Sigmoid colon (tissue), 6 donors: ENCODE measurements at regions not wholly inside any gene's neighbourhood (a gene's known extent, or its start where the extent isn't known, plus 50 kb on each side); places are given as distances from the start of the nearest gene placed in this dataset.

Experiments
- DNase-seq: peaks from one replicate; pipeline ENCODE4 v3.0.0-alpha.2; 2019
- H3K27ac ChIP-seq, 4 donors: fragments of 200-600 bp; sonication (generic); one replicate each; pipeline ENCODE4 v1.5.1; 2016 to 2019; ENCODE audit warnings: mild to moderate bottlenecking in 1 of 4
- H3K27me3 ChIP-seq, 3 donors: fragments of 200-600 bp; sonication (generic); one replicate each; pipeline ENCODE4 v1.5.1; 2019; ENCODE audit warnings: mild to moderate bottlenecking in 1 of 3
- H3K36me3 ChIP-seq, 4 donors: fragments of 200-600 bp; sonication (generic); one replicate each; pipeline ENCODE4 v1.5.1; 2016 to 2019
- H3K4me1 ChIP-seq, 4 donors: fragments of 200-600 bp; sonication (generic); one replicate each; pipeline ENCODE4 v1.5.1; 2017 to 2019
- H3K4me3 ChIP-seq, 4 donors: fragments of 200-600 bp; sonication (generic); one replicate each; pipeline ENCODE4 v1.5.1; 2017 to 2019; ENCODE audit warnings: mild to moderate bottlenecking in 2 of 4, moderate library complexity in 1 of 4
- H3K9me3 ChIP-seq, 4 donors: fragments of 200-600 bp in 3 of 4; sonication (generic) in 3 of 4; one replicate each; pipeline versions ENCODE4 v1.5.1 to v1.6.1; 2013 to 2019
- EP300 ChIP-seq, 4 donors: sonication (generic); formaldehyde crosslinking; IDR thresholded peaks; one replicate each; pipeline ENCODE4 v1.6.1; 2017; ENCODE audit warnings: antibody characterized with exemption in 4 of 4
- POLR2A ChIP-seq, 2 donors: fragments of 450-650 bp; IDR thresholded peaks; one replicate each; pipeline ENCODE4 v1.6.1; 2016; ENCODE audit warnings: antibody characterized with exemption in 2 of 2, mild to moderate bottlenecking in 2 of 2, moderate library complexity in 2 of 2
- POLR2AphosphoS5 ChIP-seq, 4 donors: sonication (generic); formaldehyde crosslinking; IDR thresholded peaks; one replicate each; pipeline ENCODE4 v1.6.1; 2017; ENCODE audit warnings: antibody characterized with exemption in 4 of 4
- WGBS, 2 donors: extraction: QIAGEN DNeasy Blood & Tissue Kit; methylation state at CpG; one replicate each; pipeline ENCODE4 v1.1.7; 2013; 5-methylcytosine and 5-hydroxymethylcytosine counted together
- intact Hi-C: fragments of 100-400 bp; cut with DNase I; formaldehyde crosslinking; loops from one replicate; pipeline ENCODE4 v1.15.1; 2023
- TF ChIP-seq, protein P1 (sequence below), 4 experiments: fragments of 450-650 bp in 3 of 4; fragments of 200-600 bp in 1 of 4; IDR thresholded peaks; one replicate each; pipeline ENCODE4 v1.5.1; 2016 to 2019; ENCODE audit warnings: antibody characterized with exemption in 4 of 4, mild to moderate bottlenecking in 3 of 4, moderate library complexity in 2 of 4
- donor health status: healthy with polysubstance abuse.
- donor health status: healthy.

DNA sequence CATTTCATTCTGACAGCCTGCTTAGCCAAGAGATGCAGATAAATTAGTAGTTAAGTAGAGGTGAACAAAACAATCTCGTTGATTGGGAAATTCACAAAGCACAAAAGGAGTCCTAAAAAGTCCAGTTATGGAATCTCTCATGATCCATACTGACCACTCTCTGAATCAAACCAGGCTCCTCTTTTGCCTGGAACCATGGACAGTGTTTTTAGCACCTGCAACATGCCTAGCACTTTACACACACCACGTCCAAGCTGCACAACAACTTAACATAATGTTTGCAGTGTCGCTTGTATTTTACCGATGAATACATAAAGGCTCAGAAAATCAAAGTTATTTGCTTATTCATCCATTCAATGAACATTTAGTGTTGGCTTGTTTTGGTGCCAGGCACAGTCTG is 101.8 kb upstream of the ST8SIA2 start:
- 73 to 82% methylated on average over 4 of the region's 4 CpGs for WGBS, 2 donors
- DNase-seq = no peak
- no peak overlapping the region for H3K27ac ChIP-seq

DNA sequence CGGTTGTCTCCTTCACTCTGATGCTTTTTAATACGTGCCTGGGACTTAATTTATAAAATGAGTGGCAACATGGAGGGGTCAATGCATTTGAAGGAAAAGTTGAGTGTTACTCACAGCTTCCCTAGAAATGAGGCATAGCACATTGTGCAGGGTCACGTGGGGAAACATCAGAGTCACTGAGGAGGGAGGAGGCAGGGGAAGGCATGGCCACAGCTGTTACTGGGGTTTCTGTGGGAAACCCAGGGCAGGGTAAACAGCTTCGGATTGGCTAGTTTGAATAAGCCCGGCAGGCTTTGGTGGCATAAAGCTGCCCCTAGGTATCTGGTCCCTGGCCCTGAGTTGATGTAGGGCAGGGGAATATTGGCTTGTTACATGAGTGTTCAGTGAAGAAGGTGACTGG is 98.9 kb upstream of the ST8SIA2 start:
- DNase-seq = no peak
- WGBS, 2 donors = 41 to 43% methylated on average over 5 of the region's 5 CpGs
- Histone ChIP-seq H3K27me3 (no peaks in the 10 kb centered on the region), H3K4me1 (no peaks in the 10 kb centered on the region), H3K36me3 (no peaks in the 10 kb centered on the region), H3K9me3 (no peaks in the 10 kb centered on the region), H3K4me3 (no peak overlapping the region), H3K27ac (no peak overlapping the region)
- TF ChIP-seq, protein P1, sequence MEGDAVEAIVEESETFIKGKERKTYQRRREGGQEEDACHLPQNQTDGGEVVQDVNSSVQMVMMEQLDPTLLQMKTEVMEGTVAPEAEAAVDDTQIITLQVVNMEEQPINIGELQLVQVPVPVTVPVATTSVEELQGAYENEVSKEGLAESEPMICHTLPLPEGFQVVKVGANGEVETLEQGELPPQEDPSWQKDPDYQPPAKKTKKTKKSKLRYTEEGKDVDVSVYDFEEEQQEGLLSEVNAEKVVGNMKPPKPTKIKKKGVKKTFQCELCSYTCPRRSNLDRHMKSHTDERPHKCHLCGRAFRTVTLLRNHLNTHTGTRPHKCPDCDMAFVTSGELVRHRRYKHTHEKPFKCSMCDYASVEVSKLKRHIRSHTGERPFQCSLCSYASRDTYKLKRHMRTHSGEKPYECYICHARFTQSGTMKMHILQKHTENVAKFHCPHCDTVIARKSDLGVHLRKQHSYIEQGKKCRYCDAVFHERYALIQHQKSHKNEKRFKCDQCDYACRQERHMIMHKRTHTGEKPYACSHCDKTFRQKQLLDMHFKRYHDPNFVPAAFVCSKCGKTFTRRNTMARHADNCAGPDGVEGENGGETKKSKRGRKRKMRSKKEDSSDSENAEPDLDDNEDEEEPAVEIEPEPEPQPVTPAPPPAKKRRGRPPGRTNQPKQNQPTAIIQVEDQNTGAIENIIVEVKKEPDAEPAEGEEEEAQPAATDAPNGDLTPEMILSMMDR (IDR thresholded peaks at IDR 0.05) = no peak
- TF ChIP-seq POLR2A (IDR thresholded peaks at IDR 0.05) = no peak
- no peak for TF ChIP-seq POLR2AphosphoS5 (IDR thresholded peaks at IDR 0.05)
- no peak for TF ChIP-seq EP300 (IDR thresholded peaks at IDR 0.05)
- intact Hi-C loops = no loop called here

More for the DNA sequence above, 101.8 kb upstream of the ST8SIA2 start:
- no peak for TF ChIP-seq EP300 (IDR thresholded peaks at IDR 0.05)
- TF ChIP-seq POLR2A (IDR thresholded peaks at IDR 0.05) = no peak
- TF ChIP-seq, protein P1 (IDR thresholded peaks at IDR 0.05) = no peak
- no peak for TF ChIP-seq POLR2AphosphoS5 (IDR thresholded peaks at IDR 0.05)
- no peaks in the 10 kb centered on the region for H3K9me3 ChIP-seq
- no peak overlapping the region for H3K4me3 ChIP-seq
- no peaks in the 10 kb centered on the region for H3K4me1 ChIP-seq
- intact Hi-C loops = no loop called here
- H3K36me3 ChIP-seq = no peaks in the 10 kb centered on the region
- no peaks in the 10 kb centered on the region for H3K27me3 ChIP-seq

DNA sequence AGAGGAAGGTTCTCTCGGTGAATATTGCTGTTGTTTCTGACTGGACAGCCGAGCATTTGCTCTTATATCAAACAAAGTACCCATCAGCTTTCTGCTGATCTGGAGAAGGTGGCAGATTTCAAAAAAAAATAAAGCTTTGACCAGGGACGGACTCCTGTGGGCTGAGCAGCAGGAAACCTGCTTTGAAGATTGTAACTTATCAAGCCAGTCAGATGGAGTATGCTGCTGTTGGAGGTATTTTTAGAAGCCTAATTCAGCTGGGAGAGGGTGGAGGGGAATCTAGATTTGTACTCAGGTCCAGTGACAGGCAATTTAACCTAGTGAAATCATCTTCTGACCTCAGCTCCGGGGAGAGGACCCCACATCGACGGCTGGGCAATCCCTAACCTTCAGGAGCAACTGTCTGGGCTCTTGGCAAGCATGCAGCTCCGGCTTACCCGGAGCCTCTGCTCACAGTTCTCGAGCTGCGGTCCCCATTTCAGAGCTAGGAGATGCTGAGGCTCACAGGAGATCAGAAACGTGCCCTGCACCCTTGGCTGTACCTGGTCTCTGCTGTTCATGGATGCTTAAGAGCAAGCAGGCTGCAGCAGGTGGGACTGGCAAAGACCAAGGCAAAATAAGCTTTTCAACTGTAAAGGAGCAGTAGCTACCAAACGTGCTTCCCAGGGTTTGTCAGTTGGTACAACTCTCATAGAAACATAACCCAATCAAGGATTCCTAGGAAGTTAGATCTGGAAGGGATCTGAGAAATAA is 89.3 kb upstream of the ST8SIA2 start:
- Histone ChIP-seq H3K9me3 (no peaks in the 10 kb centered on the region), H3K27ac (no peak overlapping the region), H3K36me3 (no peaks in the 10 kb centered on the region), H3K4me3 (no peak overlapping the region), H3K4me1 (no peaks in the 10 kb centered on the region), H3K27me3 (peaks cover 0 to 5% (median 0%) of the 10 kb centered on the region in 3 donors)
- WGBS, 2 donors = 46 to 60% methylated on average over 12 of the region's 12 CpGs
- intact Hi-C loops = no loop called here
- DNase-seq = no peak
- TF ChIP-seq POLR2AphosphoS5 (IDR thresholded peaks at IDR 0.05) = no peak
- TF ChIP-seq EP300 (IDR thresholded peaks at IDR 0.05) = no peak
- TF ChIP-seq POLR2A (IDR thresholded peaks at IDR 0.05) = no peak
- TF ChIP-seq, protein P1 (IDR thresholded peaks at IDR 0.05) = no peak

DNA sequence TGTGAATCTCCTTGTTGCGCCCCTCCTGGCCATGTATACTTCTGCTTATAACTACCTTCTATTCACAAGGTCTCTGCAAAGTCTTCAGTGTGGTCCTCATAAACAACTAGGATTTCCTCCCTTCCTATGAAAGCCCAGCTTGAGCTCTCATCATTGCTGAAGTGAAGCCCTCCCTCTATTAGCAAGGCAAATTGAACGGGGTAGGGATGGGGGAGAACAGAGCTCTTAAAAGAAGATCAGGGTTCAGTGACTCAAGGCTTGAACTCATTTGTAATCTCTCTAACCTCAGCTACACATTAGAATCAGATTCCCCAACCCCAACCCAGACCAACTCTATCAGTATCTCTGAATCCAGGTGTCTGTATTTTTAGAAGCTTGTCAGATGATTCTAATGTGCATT is 88.3 kb upstream of the ST8SIA2 start:
- TF ChIP-seq, protein P1 (IDR thresholded peaks at IDR 0.05) = no peak
- TF ChIP-seq POLR2A (IDR thresholded peaks at IDR 0.05) (no peak), EP300 (IDR thresholded peaks at IDR 0.05) (no peak), POLR2AphosphoS5 (IDR thresholded peaks at IDR 0.05) (no peak)
- no peak overlapping the region for H3K4me3 ChIP-seq
- H3K27me3 ChIP-seq = peaks cover 0 to 5% (median 0%) of the 10 kb centered on the region in 3 donors
- no peak overlapping the region for H3K27ac ChIP-seq
- no peak for DNase-seq
- no peaks in the 10 kb centered on the region for H3K36me3 ChIP-seq
- 77 to 82% methylated on average over 2 of the region's 2 CpGs for whole genome bisulfite sequencing, 2 donors
- intact Hi-C loops = no loop called here
- H3K9me3 ChIP-seq = no peaks in the 10 kb centered on the region
- no peaks in the 10 kb centered on the region for H3K4me1 ChIP-seq

DNA sequence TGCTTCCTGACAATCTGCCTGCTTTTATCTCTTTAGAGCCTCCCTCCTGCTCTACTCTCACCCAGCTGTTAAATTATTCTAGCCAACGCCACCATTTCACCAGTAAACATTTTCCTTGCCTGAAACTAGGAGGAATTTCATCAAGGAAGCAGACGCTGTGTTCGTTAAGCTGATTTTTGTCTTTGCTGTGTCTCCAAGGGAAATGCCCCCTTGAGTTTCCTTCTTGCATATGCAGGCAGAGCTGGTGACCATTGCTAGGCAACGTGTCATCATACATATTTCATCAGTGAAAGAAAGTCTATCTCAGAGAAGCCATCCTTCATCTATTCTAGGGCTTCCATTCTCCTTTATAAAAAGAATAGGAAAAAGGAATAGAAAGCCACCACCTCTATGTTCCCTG is 87.0 kb upstream of the ST8SIA2 start:
- WGBS, 2 donors = 17 to 31% methylated on average over 4 of the region's 4 CpGs

More for the DNA sequence above, 87.0 kb upstream of the ST8SIA2 start:
- DNase-seq = no peak
- Histone ChIP-seq H3K27ac (no peak overlapping the region), H3K36me3 (no peaks in the 10 kb centered on the region), H3K4me3 (no peak overlapping the region), H3K27me3 (peaks cover 0 to 5% (median 0%) of the 10 kb centered on the region in 3 donors), H3K4me1 (no peaks in the 10 kb centered on the region), H3K9me3 (no peaks in the 10 kb centered on the region)
- TF ChIP-seq EP300 (IDR thresholded peaks at IDR 0.05) (no peak), POLR2A (IDR thresholded peaks at IDR 0.05) (no peak), POLR2AphosphoS5 (IDR thresholded peaks at IDR 0.05) (no peak)
- TF ChIP-seq, protein P1 (IDR thresholded peaks at IDR 0.05) = no peak
- intact Hi-C loops = no loop called here
